ENCODE measurements at regions not wholly inside any gene's neighbourhood (a gene's known extent, or its start where the extent isn't known, plus 50 kb on each side); places are given as distances from the start of the nearest gene placed in this dataset.

GRCh38 chr5:125961150-125961549 is 462.1 kb upstream of the GRAMD2B start:
- no peak for DNase-seq
- Histone ChIP-seq H4K8ac (ENCODE audit: low read depth, low read length) (no peak overlapping the region), H3K4ac (ENCODE audit: low read depth, low read length) (no peak overlapping the region), H3K4me3 (ENCODE audit: low read depth, low read length) (no peak overlapping the region), H3K23ac (ENCODE audit: low read length) (no peak overlapping the region), H2AK5ac (ENCODE audit: low read length) (no peak overlapping the region), H2BK5ac (ENCODE audit: low read depth, low read length, poor library complexity) (no peak overlapping the region), H3K79me2 (ENCODE audit: control insufficient read depth, insufficient read depth, low read length, poor library complexity) (no peaks in the 10 kb centered on the region), H2BK120ac (ENCODE audit: insufficient read depth, low read length, poor library complexity) (no peak overlapping the region), H3K9ac (ENCODE audit: low read length) (no peak overlapping the region), H2AFZ (ENCODE audit: insufficient read depth, low read length, poor library complexity) (no peak overlapping the region), H3K4me2 (ENCODE audit: low read length) (no peak overlapping the region), H3K18ac (ENCODE audit: low read length) (no peak overlapping the region), H3K9me3 (ENCODE audit: insufficient read depth, low read depth, low read length) (no peaks in the 10 kb centered on the region), H3K79me1 (ENCODE audit: low read length) (no peaks in the 10 kb centered on the region), H3K36me3 (ENCODE audit: control insufficient read depth in 1 of 2, insufficient read depth in 2 of 2, low read length in 2 of 2) (no peaks in the 10 kb centered on the region), H2BK12ac (ENCODE audit: low read length) (no peak overlapping the region), H3K27me3 (ENCODE audit: insufficient read depth, low read length) (no peaks in the 10 kb centered on the region), H4K12ac (ENCODE audit: low read depth, low read length) (no peak overlapping the region), H3K14ac (ENCODE audit: low read length) (no peak overlapping the region), H3K27ac (ENCODE audit: low read depth, low read length) (no peak overlapping the region), H3K4me1 (ENCODE audit: control insufficient read depth in 1 of 2, insufficient read depth in 2 of 2, low read length in 2 of 2) (no peaks in the 10 kb centered on the region), H4K91ac (ENCODE audit: low read depth, low read length) (no peak overlapping the region)
- no CpG with 5 or more reads among the region's 1 CpG for WGBS (ENCODE audit: extremely low coverage, insufficient coverage, insufficient read length)

- Histone ChIP-seq H2BK120ac (ENCODE audit: insufficient read depth, low read length, poor library complexity) (no peak overlapping the region), H4K8ac (ENCODE audit: low read depth, low read length) (no peak overlapping the region), H3K14ac (ENCODE audit: low read length) (no peak overlapping the region), H3K36me3 (ENCODE audit: control insufficient read depth in 1 of 2, insufficient read depth in 2 of 2, low read length in 2 of 2) (no peaks in the 10 kb centered on the region), H3K79me2 (ENCODE audit: control insufficient read depth, insufficient read depth, low read length, poor library complexity) (no peaks in the 10 kb centered on the region), H2AFZ (ENCODE audit: insufficient read depth, low read length, poor library complexity) (no peak overlapping the region), H3K4ac (ENCODE audit: low read depth, low read length) (no peak overlapping the region), H3K9ac (ENCODE audit: low read length) (no peak overlapping the region), H2BK5ac (ENCODE audit: low read depth, low read length, poor library complexity) (no peak overlapping the region), H2BK12ac (ENCODE audit: low read length) (no peak overlapping the region), H3K18ac (ENCODE audit: low read length) (no peak overlapping the region), H3K4me1 (ENCODE audit: control insufficient read depth in 1 of 2, insufficient read depth in 2 of 2, low read length in 2 of 2) (no peaks in the 10 kb centered on the region), H3K9me3 (ENCODE audit: insufficient read depth, low read depth, low read length) (peaks cover 2% of the 10 kb centered on the region), H3K79me1 (ENCODE audit: low read length) (no peaks in the 10 kb centered on the region), H3K27ac (ENCODE audit: low read depth, low read length) (no peak overlapping the region), H3K27me3 (ENCODE audit: insufficient read depth, low read length) (no peaks in the 10 kb centered on the region), H4K12ac (ENCODE audit: low read depth, low read length) (no peak overlapping the region), H3K23ac (ENCODE audit: low read length) (no peak overlapping the region), H2AK5ac (ENCODE audit: low read length) (no peak overlapping the region), H4K91ac (ENCODE audit: low read depth, low read length) (no peak overlapping the region), H3K4me3 (ENCODE audit: low read depth, low read length) (no peak overlapping the region), H3K4me2 (ENCODE audit: low read length) (no peak overlapping the region)
- DNase-seq, result no peak
- WGBS (ENCODE audit: extremely low coverage, insufficient coverage, insufficient read length), result no CpG with 5 or more reads among the region's 4 CpGs
These were observed 457.6 kb upstream of the GRAMD2B start for GRCh38 chr5:125965577-125965976.

GRCh38 chr5:125967576-125967975 is 455.6 kb upstream of the GRAMD2B start:
- Histone ChIP-seq H3K27me3 (ENCODE audit: insufficient read depth, low read length) (no peaks in the 10 kb centered on the region), H3K9me3 (ENCODE audit: insufficient read depth, low read depth, low read length) (peaks cover 2% of the 10 kb centered on the region), H3K4me1 (ENCODE audit: control insufficient read depth in 1 of 2, insufficient read depth in 2 of 2, low read length in 2 of 2) (no peaks in the 10 kb centered on the region), H2BK5ac (ENCODE audit: low read depth, low read length, poor library complexity) (no peak overlapping the region), H3K14ac (ENCODE audit: low read length) (no peak overlapping the region), H3K23ac (ENCODE audit: low read length) (no peak overlapping the region), H2AK5ac (ENCODE audit: low read length) (no peak overlapping the region), H2BK12ac (ENCODE audit: low read length) (no peak overlapping the region), H2BK120ac (ENCODE audit: insufficient read depth, low read length, poor library complexity) (no peak overlapping the region), H3K36me3 (ENCODE audit: control insufficient read depth in 1 of 2, insufficient read depth in 2 of 2, low read length in 2 of 2) (no peaks in the 10 kb centered on the region), H3K27ac (ENCODE audit: low read depth, low read length) (no peak overlapping the region), H2AFZ (ENCODE audit: insufficient read depth, low read length, poor library complexity) (no peak overlapping the region), H3K4me3 (ENCODE audit: low read depth, low read length) (no peak overlapping the region), H3K18ac (ENCODE audit: low read length) (no peak overlapping the region), H4K8ac (ENCODE audit: low read depth, low read length) (no peak overlapping the region), H3K4me2 (ENCODE audit: low read length) (no peak overlapping the region), H3K79me2 (ENCODE audit: control insufficient read depth, insufficient read depth, low read length, poor library complexity) (no peaks in the 10 kb centered on the region), H3K4ac (ENCODE audit: low read depth, low read length) (no peak overlapping the region), H3K9ac (ENCODE audit: low read length) (no peak overlapping the region), H3K79me1 (ENCODE audit: low read length) (no peaks in the 10 kb centered on the region), H4K12ac (ENCODE audit: low read depth, low read length) (no peak overlapping the region), H4K91ac (ENCODE audit: low read depth, low read length) (no peak overlapping the region)
- DNase-seq, result no peak

- peaks cover 2% of the 10 kb centered on the region for H3K9me3 ChIP-seq (ENCODE audit: insufficient read depth, low read depth, low read length)
- no peak overlapping the region for H3K4ac ChIP-seq (ENCODE audit: low read depth, low read length)
- H2BK12ac ChIP-seq (ENCODE audit: low read length), result no peak overlapping the region
- no peak overlapping the region for H3K27ac ChIP-seq (ENCODE audit: low read depth, low read length)
- H2BK120ac ChIP-seq (ENCODE audit: insufficient read depth, low read length, poor library complexity), result no peak overlapping the region
- no peak for DNase-seq
- no peaks in the 10 kb centered on the region for H3K36me3 ChIP-seq (ENCODE audit: control insufficient read depth in 1 of 2, insufficient read depth in 2 of 2, low read length in 2 of 2)
- WGBS (ENCODE audit: extremely low coverage, insufficient coverage, insufficient read length), result no CpG with 5 or more reads among the region's 6 CpGs
- no peak overlapping the region for H2AK5ac ChIP-seq (ENCODE audit: low read length)
- no peak overlapping the region for H3K23ac ChIP-seq (ENCODE audit: low read length)
- no peak overlapping the region for H2BK5ac ChIP-seq (ENCODE audit: low read depth, low read length, poor library complexity)
- no peaks in the 10 kb centered on the region for H3K79me2 ChIP-seq (ENCODE audit: control insufficient read depth, insufficient read depth, low read length, poor library complexity)
- H4K8ac ChIP-seq (ENCODE audit: low read depth, low read length), result no peak overlapping the region
- H3K4me2 ChIP-seq (ENCODE audit: low read length), result no peak overlapping the region
- no peak overlapping the region for H4K91ac ChIP-seq (ENCODE audit: low read depth, low read length)
- H3K18ac ChIP-seq (ENCODE audit: low read length), result no peak overlapping the region
- no peak overlapping the region for H2AFZ ChIP-seq (ENCODE audit: insufficient read depth, low read length, poor library complexity)
- no peak overlapping the region for H3K14ac ChIP-seq (ENCODE audit: low read length)
- no peaks in the 10 kb centered on the region for H3K27me3 ChIP-seq (ENCODE audit: insufficient read depth, low read length)
- H3K4me1 ChIP-seq (ENCODE audit: control insufficient read depth in 1 of 2, insufficient read depth in 2 of 2, low read length in 2 of 2), result no peaks in the 10 kb centered on the region
- H3K4me3 ChIP-seq (ENCODE audit: low read depth, low read length), result no peak overlapping the region
- no peak overlapping the region for H4K12ac ChIP-seq (ENCODE audit: low read depth, low read length)
- H3K9ac ChIP-seq (ENCODE audit: low read length), result no peak overlapping the region
- no peaks in the 10 kb centered on the region for H3K79me1 ChIP-seq (ENCODE audit: low read length)
These were observed 454.0 kb upstream of the GRAMD2B start for GRCh38 chr5:125969011-125969813.
